Caco-2 (cell line): ENCODE measurements at regions not wholly inside any gene's neighbourhood (a gene's known extent, or its start where the extent isn't known, plus 50 kb on each side); places are given as distances from the start of the nearest gene placed in this dataset.

Experiments
- BruUV-seq: library from RNA; stranded (reverse); fragments of 400-500 nt; replicated peaks from 2 replicates; lab custom pipeline; 2021; lab: Mats Ljungman, UMichigan
- CTCF ChIA-PET: fragments of 300-600 bp; sonication (Branson Sonifier 250); formaldehyde crosslinking; loops from one replicate; lab custom pipeline; 2022; ENCODE audit warnings: antibody characterized with exemption; lab: Charles Lee
- POLR2A ChIA-PET: fragments of 300-600 bp; sonication (Branson Sonifier 250); formaldehyde crosslinking; loops from one replicate; lab custom pipeline; 2022; ENCODE audit warnings: antibody characterized with exemption; lab: Charles Lee
- DNase-seq, 2 experiments: peaks; one replicate each; pipeline versions ENCODE4 v3.0.0 to v3.0.0-alpha.2; 2020 to 2022
- H3K27me3 ChIP-seq: replicated peaks from 2 replicates; pipeline ENCODE4 v1.6.0; 2011; ENCODE audit warnings: low read length; ENCODE audit not compliant: control insufficient read depth, insufficient read depth
- H3K36me3 ChIP-seq: 2 replicates; pipeline ENCODE4 v1.5.1; 2011; ENCODE audit warnings: low read length; ENCODE audit not compliant: control insufficient read depth, insufficient read depth
- H3K4me1 ChIP-seq: fragments of 250-450 bp; sonication (Bioruptor Pico); 2 replicates; pipeline ENCODE4 v1.5.1; 2020; ENCODE audit warnings: mild to moderate bottlenecking
- H3K4me3 ChIP-seq: 2 replicates; pipeline ENCODE4 v1.5.1; 2011; ENCODE audit warnings: low read depth, mild to moderate bottlenecking, control low read depth, low read length
- H3K9me3 ChIP-seq: fragments of 250-450 bp; sonication (Bioruptor Pico); 2 replicates; pipeline ENCODE4 v1.5.1; 2020; ENCODE audit warnings: mild to moderate bottlenecking, moderate library complexity
- H3K27ac Mint-ChIP-seq: one replicate; pipeline ENCODE4 v1.8.0; 2022; ENCODE audit warnings: mixed read lengths; ENCODE audit not compliant: unreplicated experiment
- H3K27me3 Mint-ChIP-seq: one replicate; pipeline ENCODE4 v1.8.0; 2022; ENCODE audit warnings: mixed read lengths; ENCODE audit not compliant: insufficient read depth, unreplicated experiment
- H3K36me3 Mint-ChIP-seq: one replicate; pipeline ENCODE4 v1.8.0; 2022; ENCODE audit warnings: mild to moderate bottlenecking, mixed read lengths; ENCODE audit not compliant: insufficient read depth, unreplicated experiment
- H3K4me1 Mint-ChIP-seq: one replicate; pipeline ENCODE4 v1.8.0; 2022; ENCODE audit warnings: low read depth, mixed read lengths; ENCODE audit not compliant: unreplicated experiment
- H3K4me3 Mint-ChIP-seq: one replicate; pipeline ENCODE4 v1.8.0; 2022; ENCODE audit warnings: mild to moderate bottlenecking, moderate library complexity, mixed read lengths; ENCODE audit not compliant: unreplicated experiment
- H3K9me3 Mint-ChIP-seq: one replicate; pipeline ENCODE4 v1.8.0; 2022; ENCODE audit warnings: mixed read lengths; ENCODE audit not compliant: unreplicated experiment
- intact Hi-C: fragments of 100-400 bp; cut with micrococcal nuclease; formaldehyde crosslinking; loops from one replicate; pipeline ENCODE4 v1.10.0; 2022; ENCODE audit not compliant: unreplicated experiment
- TF ChIP-seq, protein P1 (sequence below), 2 experiments: fragments of 200-600 bp in 1 of 2; IDR thresholded peaks; 1 replicate in 1 of 2; 2 replicates in 1 of 2; pipeline versions ENCODE4 v1.5.1 to v1.8.0; 2011 to 2022; ENCODE audit warnings: antibody characterized with exemption in 1 of 2, control low read depth in 1 of 2, inconsistent platforms in 1 of 2, low read depth in 1 of 2, low read length in 1 of 2, mild to moderate bottlenecking in 1 of 2, moderate library complexity in 1 of 2; ENCODE audit not compliant: insufficient read depth in 1 of 2, severe bottlenecking in 1 of 2, unreplicated experiment in 1 of 2

DNA sequence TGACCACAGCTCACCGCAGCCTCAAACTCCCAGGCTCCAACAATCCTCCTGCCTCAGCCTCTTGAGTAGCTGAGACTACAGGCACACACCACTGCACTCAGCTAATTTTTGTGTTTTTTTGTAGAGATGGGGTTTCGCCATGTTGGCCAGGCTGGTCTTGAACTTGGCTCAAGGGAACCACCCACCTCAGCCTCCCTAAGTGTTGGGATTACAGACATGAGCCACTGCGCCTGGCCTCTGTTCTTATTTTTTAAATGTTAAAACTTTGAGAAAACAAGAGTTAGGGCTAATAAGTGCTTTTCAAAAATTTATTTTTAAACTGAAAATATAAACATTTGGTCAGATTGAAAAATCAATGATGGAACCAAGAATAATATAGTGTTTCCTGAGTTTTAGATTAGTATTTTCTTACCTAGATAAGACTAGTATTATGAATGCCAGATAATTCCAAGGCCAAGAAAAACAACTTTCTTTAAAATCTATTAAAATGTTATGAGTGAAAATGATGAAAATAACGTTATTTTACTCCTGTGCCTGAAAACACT lies 66.2 kb upstream of the S1PR1 start:
- H3K9me3 Mint-ChIP-seq: no peaks in the 10 kb centered on the region
- H3K27ac Mint-ChIP-seq: no peak overlapping the region
- no peak overlapping the region for H3K4me3 ChIP-seq
- TF ChIP-seq, protein P1, sequence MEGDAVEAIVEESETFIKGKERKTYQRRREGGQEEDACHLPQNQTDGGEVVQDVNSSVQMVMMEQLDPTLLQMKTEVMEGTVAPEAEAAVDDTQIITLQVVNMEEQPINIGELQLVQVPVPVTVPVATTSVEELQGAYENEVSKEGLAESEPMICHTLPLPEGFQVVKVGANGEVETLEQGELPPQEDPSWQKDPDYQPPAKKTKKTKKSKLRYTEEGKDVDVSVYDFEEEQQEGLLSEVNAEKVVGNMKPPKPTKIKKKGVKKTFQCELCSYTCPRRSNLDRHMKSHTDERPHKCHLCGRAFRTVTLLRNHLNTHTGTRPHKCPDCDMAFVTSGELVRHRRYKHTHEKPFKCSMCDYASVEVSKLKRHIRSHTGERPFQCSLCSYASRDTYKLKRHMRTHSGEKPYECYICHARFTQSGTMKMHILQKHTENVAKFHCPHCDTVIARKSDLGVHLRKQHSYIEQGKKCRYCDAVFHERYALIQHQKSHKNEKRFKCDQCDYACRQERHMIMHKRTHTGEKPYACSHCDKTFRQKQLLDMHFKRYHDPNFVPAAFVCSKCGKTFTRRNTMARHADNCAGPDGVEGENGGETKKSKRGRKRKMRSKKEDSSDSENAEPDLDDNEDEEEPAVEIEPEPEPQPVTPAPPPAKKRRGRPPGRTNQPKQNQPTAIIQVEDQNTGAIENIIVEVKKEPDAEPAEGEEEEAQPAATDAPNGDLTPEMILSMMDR (IDR thresholded peaks at IDR 0.05; ENCODE audit: insufficient read depth in 1 of 2, low read depth in 1 of 2, low read length in 1 of 2, severe bottlenecking in 1 of 2, unreplicated experiment in 1 of 2): no peak
- H3K4me3 Mint-ChIP-seq: no peak overlapping the region
- no peaks in the 10 kb centered on the region for H3K27me3 ChIP-seq
- no TSS peak for BruUV-seq
- ChIA-PET CTCF (no interaction called here), POLR2A (no interaction called here)
- peaks cover 13% of the 10 kb centered on the region for H3K27me3 Mint-ChIP-seq
- H3K36me3 ChIP-seq: no peaks in the 10 kb centered on the region
- H3K36me3 Mint-ChIP-seq: no peaks in the 10 kb centered on the region
- no peaks in the 10 kb centered on the region for H3K9me3 ChIP-seq
- intact Hi-C loops: no loop called here
- no peak for DNase-seq
- H3K4me1 Mint-ChIP-seq: peaks cover 6% of the 10 kb centered on the region
- no peaks in the 10 kb centered on the region for H3K4me1 ChIP-seq

DNA sequence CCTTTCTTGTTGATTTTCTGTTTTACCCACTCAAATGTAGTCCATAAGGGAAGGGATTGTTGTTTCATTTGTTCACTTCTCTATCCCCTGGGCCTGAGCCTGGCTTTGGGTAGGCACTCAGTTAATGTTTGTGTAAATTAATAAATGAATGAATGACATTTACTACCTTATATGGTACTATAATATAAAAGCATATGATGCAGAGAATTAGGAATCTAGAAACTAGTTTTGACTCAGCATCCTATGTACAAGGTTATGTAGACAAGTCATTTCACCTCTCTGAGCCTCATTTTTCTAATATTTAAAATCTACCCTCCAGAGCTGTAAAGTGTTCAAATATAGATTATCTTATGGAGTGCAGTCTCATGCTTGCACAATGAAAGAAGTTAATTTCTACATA lies 68.9 kb upstream of the S1PR1 start:
- Mint-ChIP-seq H3K36me3 (no peaks in the 10 kb centered on the region), H3K27ac (no peak overlapping the region), H3K27me3 (peaks cover 3% of the 10 kb centered on the region), H3K4me1 (peaks cover 6% of the 10 kb centered on the region), H3K4me3 (no peak overlapping the region), H3K9me3 (no peaks in the 10 kb centered on the region)
- BruUV-seq: no TSS peak
- no peaks in the 10 kb centered on the region for H3K27me3 ChIP-seq
- TF ChIP-seq, protein P1 (IDR thresholded peaks at IDR 0.05; ENCODE audit: insufficient read depth in 1 of 2, low read depth in 1 of 2, low read length in 1 of 2, severe bottlenecking in 1 of 2, unreplicated experiment in 1 of 2): no peak
- no peaks in the 10 kb centered on the region for H3K36me3 ChIP-seq
- H3K4me1 ChIP-seq: no peaks in the 10 kb centered on the region
- no peaks in the 10 kb centered on the region for H3K9me3 ChIP-seq
- H3K4me3 ChIP-seq: no peak overlapping the region
- DNase-seq: no peak
- intact Hi-C loops: no loop called here
- ChIA-PET CTCF (no interaction called here), POLR2A (no interaction called here)

DNA sequence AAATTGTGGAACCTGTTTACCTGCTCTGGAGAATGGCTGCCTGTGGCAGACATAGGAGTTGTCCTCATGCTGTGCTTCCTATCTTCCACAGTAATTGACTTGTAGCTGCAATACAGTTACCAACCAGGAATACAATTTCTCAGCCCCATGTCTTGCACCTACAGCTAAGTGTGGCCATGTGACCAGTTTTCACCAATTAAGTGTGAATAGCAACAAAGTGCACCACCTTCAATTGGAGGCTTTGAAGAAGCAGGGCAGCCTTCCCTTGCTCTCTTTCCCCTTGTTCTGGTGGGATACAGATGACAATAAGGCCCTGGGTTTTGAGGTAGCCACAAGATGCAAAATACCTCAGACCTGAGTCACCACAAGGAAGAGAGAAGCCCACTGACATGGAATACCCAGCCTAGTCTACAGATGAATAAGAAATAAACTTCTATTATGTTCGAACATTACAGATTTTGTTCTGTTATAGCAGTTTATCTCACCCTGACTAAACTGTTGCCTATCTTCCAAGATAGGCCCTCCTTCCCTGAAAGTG lies 70.2 kb upstream of the S1PR1 start:
- Mint-ChIP-seq H3K27ac (no peak overlapping the region), H3K9me3 (no peaks in the 10 kb centered on the region), H3K4me1 (peaks cover 6% of the 10 kb centered on the region), H3K27me3 (peaks cover 3% of the 10 kb centered on the region), H3K4me3 (no peak overlapping the region), H3K36me3 (no peaks in the 10 kb centered on the region)
- Histone ChIP-seq H3K4me1 (no peaks in the 10 kb centered on the region), H3K36me3 (no peaks in the 10 kb centered on the region), H3K4me3 (no peak overlapping the region), H3K9me3 (no peaks in the 10 kb centered on the region), H3K27me3 (no peaks in the 10 kb centered on the region)
- DNase-seq: no peak
- intact Hi-C loops: no loop called here
- no TSS peak for BruUV-seq
- TF ChIP-seq, protein P1 (IDR thresholded peaks at IDR 0.05; ENCODE audit: insufficient read depth in 1 of 2, low read depth in 1 of 2, low read length in 1 of 2, severe bottlenecking in 1 of 2, unreplicated experiment in 1 of 2): no peak
- ChIA-PET CTCF (no interaction called here), POLR2A (no interaction called here)
